K562 (cell line): ENCODE measurements at regions not wholly inside any gene's neighbourhood (a gene's known extent, or its start where the extent isn't known, plus 50 kb on each side); places are given as distances from the start of the nearest gene placed in this dataset.

Source experiments
- ATF1 ChIP-seq, 2 experiments: fragments of 450-650 bp in 1 of 2; IDR thresholded peaks; 2 replicates each; pipeline ENCODE4 v1.6.1; 2016; ENCODE audit warnings: missing compliant biosample characterization in 1 of 2, missing genetic modification characterization in 1 of 2
- EP300 ChIP-seq: IDR thresholded peaks from 2 replicates; pipeline ENCODE4 v1.6.1; 2012; ENCODE audit warnings: low read length, improper control_type of control experiment
- SIN3B ChIP-seq: fragments of 450-650 bp; IDR thresholded peaks from 2 replicates; pipeline ENCODE4 v1.6.1; 2017; ENCODE audit warnings: low read depth, mild to moderate bottlenecking, moderate library complexity

- TF ChIP-seq EP300 (no peak), ATF1 (CRISPR knock-in tag; IDR thresholded peaks at IDR 0.05) (no peak), ATF1 (tag; IDR thresholded peaks at IDR 0.05) (no peak), SIN3B (no peak)
These were observed 229.3 kb upstream of the PRSS58 start for GRCh38 chr7:142487124-142487523.
